MCF 10A (cell line): ENCODE measurements at regions not wholly inside any gene's neighbourhood (a gene's known extent, or its start where the extent isn't known, plus 50 kb on each side); places are given as distances from the start of the nearest gene placed in this dataset.

Source experiments
- BruUV-seq: library from RNA; stranded (reverse); fragments of 400-500 nt; replicated peaks from 2 replicates; lab custom pipeline; 2021; lab: Mats Ljungman, UMichigan
- CTCF ChIA-PET: fragments of 300-600 bp; sonication (Branson Sonifier 250); formaldehyde crosslinking; extraction: SDS; loops from one replicate; lab custom pipeline; 2021; ENCODE audit warnings: antibody characterized with exemption, inconsistent platforms; lab: Yijun Ruan, JAX
- POLR2A ChIA-PET: fragments of 300-600, 350-650 bp; sonication (Branson Sonifier 250); formaldehyde crosslinking; extraction: SDS; loops from one replicate; lab custom pipeline; 2020; ENCODE audit warnings: antibody characterized with exemption, inconsistent platforms; lab: Yijun Ruan, JAX
- DNase-seq: peaks from one replicate; pipeline ENCODE4 v3.0.0-alpha.2; 2018; ENCODE audit not compliant: unreplicated experiment
- H3K27ac Mint-ChIP-seq: one replicate; pipeline ENCODE4 v1.8.0; 2022; ENCODE audit warnings: mild to moderate bottlenecking, low read depth, mixed read lengths; ENCODE audit not compliant: unreplicated experiment
- H3K27me3 Mint-ChIP-seq: one replicate; pipeline ENCODE4 v1.8.0; 2022; ENCODE audit warnings: mixed read lengths; ENCODE audit not compliant: insufficient read depth, unreplicated experiment
- H3K36me3 Mint-ChIP-seq: one replicate; pipeline ENCODE4 v1.8.0; 2022; ENCODE audit warnings: mild to moderate bottlenecking, moderate library complexity, mixed read lengths; ENCODE audit not compliant: insufficient read depth, unreplicated experiment
- H3K4me1 Mint-ChIP-seq: one replicate; pipeline ENCODE4 v1.8.0; 2022; ENCODE audit warnings: mixed read lengths; ENCODE audit not compliant: insufficient read depth, unreplicated experiment
- H3K4me3 Mint-ChIP-seq: one replicate; pipeline ENCODE4 v1.8.0; 2022; ENCODE audit warnings: mild to moderate bottlenecking, moderate library complexity, mixed read lengths; ENCODE audit not compliant: unreplicated experiment
- H3K9me3 Mint-ChIP-seq: one replicate; pipeline ENCODE4 v1.8.0; 2022; ENCODE audit warnings: mixed read lengths; ENCODE audit not compliant: unreplicated experiment
- CTCF ChIP-seq: fragments of 200-600 bp; IDR thresholded peaks from one replicate; pipeline ENCODE4 v1.8.0; 2022; ENCODE audit warnings: antibody characterized with exemption, mild to moderate bottlenecking; ENCODE audit not compliant: unreplicated experiment
- intact Hi-C: fragments of 100-400 bp; cut with micrococcal nuclease; formaldehyde crosslinking; loops from 2 replicates; pipeline ENCODE4 v1.14.1; 2022

- H3K27me3 Mint-ChIP-seq, result no peaks in the 10 kb centered on the region
- no peak overlapping the region for H3K4me3 Mint-ChIP-seq
- no peaks in the 10 kb centered on the region for H3K36me3 Mint-ChIP-seq
- ChIA-PET CTCF (no interaction called here), POLR2A (interaction anchor here (0.8 kb wide), 1 partner anchor 10 kb away, joined by 3 read pairs; no protein-coding TSS in a partner anchor)
- H3K27ac Mint-ChIP-seq, result no peak overlapping the region
- H3K9me3 Mint-ChIP-seq, result no peaks in the 10 kb centered on the region
- TF ChIP-seq CTCF, result no peak
- no peaks in the 10 kb centered on the region for H3K4me1 Mint-ChIP-seq
- intact Hi-C loops, result no loop called here
- DNase-seq, result no peak
- BruUV-seq, result no TSS peak
These were observed 128.9 kb downstream of the MAD2L1 start for GRCh38 chr4:119937746-119938145.

- BruUV-seq, result no TSS peak
- Mint-ChIP-seq H3K36me3 (no peaks in the 10 kb centered on the region), H3K4me1 (no peaks in the 10 kb centered on the region), H3K4me3 (no peak overlapping the region), H3K27me3 (no peaks in the 10 kb centered on the region), H3K27ac (no peak overlapping the region), H3K9me3 (no peaks in the 10 kb centered on the region)
- DNase-seq, result no peak
- intact Hi-C loops, result no loop called here
- TF ChIP-seq CTCF, result no peak
- ChIA-PET CTCF (no interaction called here), POLR2A (no interaction called here)
These were observed 133.0 kb downstream of the MAD2L1 start for GRCh38 chr4:119933606-119934005.

GRCh38 chr4:119932277-119932676 lies 134.4 kb downstream of the MAD2L1 start:
- Mint-ChIP-seq H3K4me3 (no peak overlapping the region), H3K36me3 (no peaks in the 10 kb centered on the region), H3K9me3 (no peaks in the 10 kb centered on the region), H3K27ac (no peak overlapping the region), H3K4me1 (no peaks in the 10 kb centered on the region), H3K27me3 (no peaks in the 10 kb centered on the region)
- no peak for DNase-seq
- ChIA-PET POLR2A (no interaction called here), CTCF (interaction anchor here (0.6 kb wide), 1 partner anchor 124 kb away, joined by 3 read pairs; no protein-coding TSS in a partner anchor)
- no peak for TF ChIP-seq CTCF
- intact Hi-C loops, result no loop called here
- no TSS peak for BruUV-seq

GRCh38 chr4:119930546-119930945 lies 136.1 kb downstream of the MAD2L1 start:
- no peaks in the 10 kb centered on the region for H3K27me3 Mint-ChIP-seq
- BruUV-seq, result no TSS peak
- ChIA-PET CTCF (no interaction called here), POLR2A (no interaction called here)
- no peak overlapping the region for H3K27ac Mint-ChIP-seq
- intact Hi-C loops, result no loop called here
- H3K4me1 Mint-ChIP-seq, result no peaks in the 10 kb centered on the region
- no peak for TF ChIP-seq CTCF
- no peaks in the 10 kb centered on the region for H3K36me3 Mint-ChIP-seq
- DNase-seq, result no peak
- H3K9me3 Mint-ChIP-seq, result no peaks in the 10 kb centered on the region
- no peak overlapping the region for H3K4me3 Mint-ChIP-seq
